C1 segment of cervical spinal cord (tissue), 14 donors: ENCODE measurements at regions not wholly inside any gene's neighbourhood (a gene's known extent, or its start where the extent isn't known, plus 50 kb on each side); places are given as distances from the start of the nearest gene placed in this dataset.
A peak's percentile ranks its signal among the peaks of the same experiment; 100 is the strongest.

Experiments used
- DNase-seq, 14 donors: peaks; one replicate each; lab custom pipeline; 2025; lab: John Stamatoyannopoulos, UW

GRCh38 chr9:90017679-90018078 is 412.9 kb downstream of the GADD45G start:
- DNase-seq, result no peak

GRCh38 chr9:90018688-90019087 is 413.9 kb downstream of the GADD45G start:
- DNase-seq, result no peak

GRCh38 chr9:90019626-90020025 is 414.8 kb downstream of the GADD45G start:
- DNase-seq, result no peak

- DNase-seq, result no peak
Observed at GRCh38 chr9:90020276-90020871, 415.6 kb downstream of the GADD45G start.

- DNase-seq, result no peak
Observed at GRCh38 chr9:90021216-90021906, 416.5 kb downstream of the GADD45G start.

- no peak for DNase-seq
Observed at GRCh38 chr9:90022474-90022873, 417.7 kb downstream of the GADD45G start.

- no peak for DNase-seq
Observed at GRCh38 chr9:90023861-90024260, 419.0 kb downstream of the GADD45G start.

GRCh38 chr9:90024409-90024808 is 419.6 kb downstream of the GADD45G start:
- DNase-seq, result no peak

GRCh38 chr9:90024823-90025222 is 420.0 kb downstream of the GADD45G start:
- no peak for DNase-seq

GRCh38 chr9:90025816-90026215 is 421.0 kb downstream of the GADD45G start:
- no peak for DNase-seq

- no peak for DNase-seq
Observed at GRCh38 chr9:90027296-90027790, 422.5 kb downstream of the GADD45G start.

- no peak for DNase-seq
Observed at GRCh38 chr9:90029386-90029785, 424.6 kb downstream of the GADD45G start.

GRCh38 chr9:90029996-90030395 is 425.2 kb downstream of the GADD45G start:
- DNase-seq, result no peak

GRCh38 chr9:90032296-90033027 is 427.6 kb downstream of the GADD45G start:
- DNase-seq, result no peak

GRCh38 chr9:90033028-90033650 is 428.3 kb downstream of the GADD45G start:
- DNase-seq, result no peak

GRCh38 chr9:90034071-90034470 is 429.3 kb downstream of the GADD45G start:
- DNase-seq, result no peak

- no peak for DNase-seq
Observed at GRCh38 chr9:90035471-90035870, 430.7 kb downstream of the GADD45G start.

GRCh38 chr9:90037146-90037797 is 432.5 kb downstream of the GADD45G start:
- no peak for DNase-seq

- DNase-seq, result no peak
Observed at GRCh38 chr9:90038763-90039162, 434.0 kb downstream of the GADD45G start.

- DNase-seq, result no peak
Observed at GRCh38 chr9:90044263-90044662, 439.5 kb downstream of the GADD45G start.

- peak in 1 of 14 donors; percentile 15 for DNase-seq
Observed at GRCh38 chr9:90044710-90045151, 439.9 kb downstream of the GADD45G start.
